ENCODE measurements at regions not wholly inside any gene's neighbourhood (a gene's known extent, or its start where the extent isn't known, plus 50 kb on each side); places are given as distances from the start of the nearest gene placed in this dataset.

GRCh38 chr3:170759511-170760173 lies 110.4 kb downstream of the RPL22L1 start:
- H3K4me3 ChIP-seq (ENCODE audit: low read length): no peak overlapping the region
- no peak for DNase-seq (ENCODE audit: low read depth, low spot score)

GRCh38 chr3:170757038-170757437 lies 113.0 kb downstream of the RPL22L1 start:
- no peak overlapping the region for H3K4me3 ChIP-seq (ENCODE audit: low read length)
- DNase-seq (ENCODE audit: low read depth, low spot score): no peak

GRCh38 chr3:170754311-170754693 lies 115.7 kb downstream of the RPL22L1 start:
- no peak overlapping the region for H3K4me3 ChIP-seq (ENCODE audit: low read length)

GRCh38 chr3:170753421-170754310 lies 116.3 kb downstream of the RPL22L1 start:
- H3K4me3 ChIP-seq (ENCODE audit: low read length): no peak overlapping the region
- no peak for DNase-seq (ENCODE audit: low read depth, low spot score)

More at GRCh38 chr3:170754311-170754693, 115.7 kb downstream of the RPL22L1 start:
- no peak for DNase-seq (ENCODE audit: low read depth, low spot score)

- no peak for DNase-seq (ENCODE audit: low read depth, low spot score)
These were observed 117.3 kb downstream of the RPL22L1 start for GRCh38 chr3:170752571-170753155.

GRCh38 chr3:170751899-170752293 lies 118.1 kb downstream of the RPL22L1 start:
- no peak for DNase-seq (ENCODE audit: low read depth, low spot score)
- H3K4me3 ChIP-seq (ENCODE audit: low read length): no peak overlapping the region

More at GRCh38 chr3:170752571-170753155, 117.3 kb downstream of the RPL22L1 start:
- no peak overlapping the region for H3K4me3 ChIP-seq (ENCODE audit: low read length)

GRCh38 chr3:170751083-170751898 lies 118.7 kb downstream of the RPL22L1 start:
- DNase-seq (ENCODE audit: low read depth, low spot score): no peak
- H3K4me3 ChIP-seq (ENCODE audit: low read length): no peak overlapping the region

- no peak for DNase-seq (ENCODE audit: low read depth, low spot score)
These were observed 119.5 kb downstream of the RPL22L1 start for GRCh38 chr3:170750478-170750830.

GRCh38 chr3:170749765-170750477 lies 120.1 kb downstream of the RPL22L1 start:
- H3K4me3 ChIP-seq (ENCODE audit: low read length): no peak overlapping the region
- DNase-seq (ENCODE audit: low read depth, low spot score): no peak

More at GRCh38 chr3:170750478-170750830, 119.5 kb downstream of the RPL22L1 start:
- no peak overlapping the region for H3K4me3 ChIP-seq (ENCODE audit: low read length)

GRCh38 chr3:170749185-170749584 lies 120.8 kb downstream of the RPL22L1 start:
- H3K4me3 ChIP-seq (ENCODE audit: low read length): no peak overlapping the region
- no peak for DNase-seq (ENCODE audit: low read depth, low spot score)

GRCh38 chr3:170746175-170746942 lies 123.6 kb downstream of the RPL22L1 start:
- H3K4me3 ChIP-seq (ENCODE audit: low read length): no peak overlapping the region
- no peak for DNase-seq (ENCODE audit: low read depth, low spot score)

- no peak overlapping the region for H3K4me3 ChIP-seq (ENCODE audit: low read length)
- DNase-seq (ENCODE audit: low read depth, low spot score): no peak
These were observed 124.7 kb downstream of the RPL22L1 start for GRCh38 chr3:170745211-170745718.

GRCh38 chr3:170741756-170742529 lies 128.1 kb downstream of the RPL22L1 start:
- no peak overlapping the region for H3K4me3 ChIP-seq (ENCODE audit: low read length)

GRCh38 chr3:170740726-170741591 lies 129.0 kb downstream of the RPL22L1 start:
- no peak overlapping the region for H3K4me3 ChIP-seq (ENCODE audit: low read length)
- DNase-seq (ENCODE audit: low read depth, low spot score): no peak

More at GRCh38 chr3:170741756-170742529, 128.1 kb downstream of the RPL22L1 start:
- DNase-seq (ENCODE audit: low read depth, low spot score): no peak

- DNase-seq (ENCODE audit: low read depth, low spot score): no peak
- no peak overlapping the region for H3K4me3 ChIP-seq (ENCODE audit: low read length)
These were observed 129.7 kb downstream of the RPL22L1 start for GRCh38 chr3:170740285-170740684.

GRCh38 chr3:170739410-170739809 lies 130.6 kb downstream of the RPL22L1 start:
- DNase-seq (ENCODE audit: low read depth, low spot score): no peak
- H3K4me3 ChIP-seq (ENCODE audit: low read length): no peak overlapping the region
